ENCODE measurements at regions not wholly inside any gene's neighbourhood (a gene's known extent, or its start where the extent isn't known, plus 50 kb on each side); places are given as distances from the start of the nearest gene placed in this dataset.

DNA sequence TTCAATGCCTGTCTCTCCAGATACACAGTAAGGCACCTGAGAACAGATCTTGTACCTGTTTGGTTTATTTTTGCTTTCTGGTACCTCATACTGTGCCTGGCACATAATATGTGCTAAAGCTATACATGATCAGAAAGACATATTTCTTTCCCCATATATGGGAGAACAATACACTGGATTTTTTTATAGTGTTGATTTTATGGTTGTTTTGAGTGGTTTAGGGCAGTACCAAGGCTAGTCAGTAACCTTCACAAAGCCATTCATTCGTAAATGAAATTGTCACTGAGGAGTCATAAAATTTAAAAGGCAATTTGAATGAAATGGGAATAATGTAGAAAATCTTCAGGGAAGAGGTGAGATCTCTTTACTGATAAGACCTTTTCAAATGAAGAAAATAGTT, 810.2 kb downstream of the TUSC7 start:
- Histone ChIP-seq H3K4me1 (peaks cover 0 to 23% (median 5%) of the 10 kb centered on the region in 4 donors), H3K36me3 (no peaks in the 10 kb centered on the region), H3K4me3 (no peak overlapping the region), H3K27ac (peak overlapping the region in 1 of 4 donors; percentile 12), H3K27me3 (no peaks in the 10 kb centered on the region), H3K9me3 (no peaks in the 10 kb centered on the region)
- TF ChIP-seq, protein P1, sequence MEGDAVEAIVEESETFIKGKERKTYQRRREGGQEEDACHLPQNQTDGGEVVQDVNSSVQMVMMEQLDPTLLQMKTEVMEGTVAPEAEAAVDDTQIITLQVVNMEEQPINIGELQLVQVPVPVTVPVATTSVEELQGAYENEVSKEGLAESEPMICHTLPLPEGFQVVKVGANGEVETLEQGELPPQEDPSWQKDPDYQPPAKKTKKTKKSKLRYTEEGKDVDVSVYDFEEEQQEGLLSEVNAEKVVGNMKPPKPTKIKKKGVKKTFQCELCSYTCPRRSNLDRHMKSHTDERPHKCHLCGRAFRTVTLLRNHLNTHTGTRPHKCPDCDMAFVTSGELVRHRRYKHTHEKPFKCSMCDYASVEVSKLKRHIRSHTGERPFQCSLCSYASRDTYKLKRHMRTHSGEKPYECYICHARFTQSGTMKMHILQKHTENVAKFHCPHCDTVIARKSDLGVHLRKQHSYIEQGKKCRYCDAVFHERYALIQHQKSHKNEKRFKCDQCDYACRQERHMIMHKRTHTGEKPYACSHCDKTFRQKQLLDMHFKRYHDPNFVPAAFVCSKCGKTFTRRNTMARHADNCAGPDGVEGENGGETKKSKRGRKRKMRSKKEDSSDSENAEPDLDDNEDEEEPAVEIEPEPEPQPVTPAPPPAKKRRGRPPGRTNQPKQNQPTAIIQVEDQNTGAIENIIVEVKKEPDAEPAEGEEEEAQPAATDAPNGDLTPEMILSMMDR (IDR thresholded peaks at IDR 0.05): no peak
- TF ChIP-seq POLR2A (IDR thresholded peaks at IDR 0.05): no peak
- TF ChIP-seq POLR2AphosphoS5 (IDR thresholded peaks at IDR 0.05): no peak
- no peak for TF ChIP-seq EP300 (IDR thresholded peaks at IDR 0.05; ENCODE audit: low read depth)
- intact Hi-C loops (cut with DNase I; ENCODE audit: low total_unique reads) (no loop called here), in situ Hi-C loops (cut with MboI; ENCODE audit: low pct_ligation_motif_present in 1 of 4, low pct_unique_long_range_greater_than_20kb in 1 of 4, low sequenced_read_pairs in 3 of 4) (no loop called here)
- no peak for DNase-seq
- 29 to 60% methylated on average over 1 of the region's 1 CpG for WGBS, 2 donors (ENCODE audit: low coverage in 1 of 2)

DNA sequence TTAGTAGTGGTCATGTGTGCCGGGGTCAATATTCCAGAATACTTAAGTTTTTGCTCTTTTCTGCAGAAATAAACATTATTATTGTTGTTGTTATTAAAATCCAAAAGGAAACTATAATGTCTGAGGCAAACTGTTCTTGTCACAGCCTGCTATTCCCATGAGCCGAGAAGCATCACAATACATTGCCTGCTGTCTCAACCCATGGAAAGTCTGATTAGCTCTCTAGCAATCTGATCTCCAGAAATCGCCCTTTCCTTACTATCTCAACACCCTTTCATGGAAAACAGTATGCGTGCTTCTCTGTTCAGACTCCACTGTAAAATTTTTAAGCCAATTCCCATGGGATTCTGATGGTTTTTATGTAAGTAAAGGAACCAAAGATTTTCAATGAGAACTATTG, 811.0 kb downstream of the TUSC7 start:
- Histone ChIP-seq H3K9me3 (no peaks in the 10 kb centered on the region), H3K4me3 (no peak overlapping the region), H3K36me3 (no peaks in the 10 kb centered on the region), H3K4me1 (peaks cover 0 to 23% (median 5%) of the 10 kb centered on the region in 4 donors), H3K27me3 (no peaks in the 10 kb centered on the region), H3K27ac (no peak overlapping the region)
- in situ Hi-C loops (cut with MboI; ENCODE audit: low pct_ligation_motif_present in 1 of 4, low pct_unique_long_range_greater_than_20kb in 1 of 4, low sequenced_read_pairs in 3 of 4): no loop called here
- intact Hi-C loops (cut with DNase I; ENCODE audit: low total_unique reads): no loop called here
- TF ChIP-seq POLR2A (IDR thresholded peaks at IDR 0.05) (no peak), POLR2AphosphoS5 (IDR thresholded peaks at IDR 0.05) (no peak)
- TF ChIP-seq, protein P1 (IDR thresholded peaks at IDR 0.05): no peak
- DNase-seq: no peak
- 77 to 80% methylated on average over 4 of the region's 4 CpGs for WGBS, 2 donors (ENCODE audit: low coverage in 1 of 2)

DNA sequence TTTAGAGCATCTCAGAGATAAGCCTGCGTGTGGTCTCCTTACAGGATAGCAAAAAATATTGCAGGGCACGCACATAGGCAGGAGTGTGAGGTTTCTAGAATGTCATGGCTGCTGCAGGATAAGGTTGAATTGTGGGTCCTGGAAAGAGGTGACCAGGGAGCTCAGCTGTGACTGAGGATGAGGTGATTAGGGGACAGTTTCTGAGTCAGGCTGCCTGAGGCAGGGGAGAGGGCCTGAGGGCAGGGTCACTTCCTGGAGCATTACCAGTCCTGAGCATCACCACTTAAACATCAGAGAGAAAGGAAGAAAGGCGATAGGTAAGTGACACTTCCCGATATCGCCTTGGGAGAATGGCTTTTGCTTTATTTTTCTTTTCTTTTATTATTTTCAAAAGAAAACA, 813.8 kb downstream of the TUSC7 start:
- intact Hi-C loops (cut with DNase I; ENCODE audit: low total_unique reads) (no loop called here), in situ Hi-C loops (cut with MboI; ENCODE audit: low pct_ligation_motif_present in 1 of 4, low pct_unique_long_range_greater_than_20kb in 1 of 4, low sequenced_read_pairs in 3 of 4) (no loop called here)
- Histone ChIP-seq H3K4me3 (no peak overlapping the region), H3K9me3 (no peaks in the 10 kb centered on the region), H3K4me1 (peaks cover 0 to 21% (median 5%) of the 10 kb centered on the region in 4 donors), H3K27me3 (no peaks in the 10 kb centered on the region), H3K27ac (no peak overlapping the region), H3K36me3 (no peaks in the 10 kb centered on the region)
- TF ChIP-seq EP300 (IDR thresholded peaks at IDR 0.05; ENCODE audit: low read depth): no peak
- no peak for TF ChIP-seq POLR2AphosphoS5 (IDR thresholded peaks at IDR 0.05)
- TF ChIP-seq POLR2A (IDR thresholded peaks at IDR 0.05): no peak
- TF ChIP-seq, protein P1 (IDR thresholded peaks at IDR 0.05): no peak
- 67 to 75% methylated on average over 3 to 5 of the region's 5 CpGs for WGBS, 2 donors (ENCODE audit: low coverage in 1 of 2)
- DNase-seq: no peak

DNA sequence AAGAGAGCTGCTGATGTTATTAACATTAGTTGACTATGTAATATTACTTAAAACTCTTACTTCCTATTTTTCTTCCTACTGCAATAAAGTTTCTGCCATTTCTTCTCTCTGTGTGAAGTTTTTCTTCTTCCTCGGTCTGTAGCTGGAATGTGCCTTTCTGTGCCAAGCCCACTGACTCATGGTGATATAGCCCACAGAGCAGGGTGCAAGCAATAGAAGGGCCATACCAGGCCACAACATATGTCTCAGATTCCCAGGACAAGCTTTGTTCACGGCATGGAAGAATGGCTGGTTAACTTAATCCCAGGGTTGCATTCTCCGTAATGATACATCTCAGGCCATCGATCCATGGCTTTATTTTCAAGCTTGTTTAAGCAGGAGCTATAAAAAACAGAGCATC, 815.3 kb downstream of the TUSC7 start:
- in situ Hi-C loops (cut with MboI; ENCODE audit: low pct_ligation_motif_present in 1 of 4, low pct_unique_long_range_greater_than_20kb in 1 of 4, low sequenced_read_pairs in 3 of 4): loop anchor here in 3 of 4 donors (25.0 kb wide), 2 partner anchors 513 to 763 kb away; no protein-coding TSS in a partner anchor
- intact Hi-C loops (cut with DNase I; ENCODE audit: low total_unique reads): no loop called here
- 67 to 95% methylated on average over 3 to 4 of the region's 4 CpGs for WGBS, 2 donors (ENCODE audit: low coverage in 1 of 2)

More for the DNA sequence above, 815.3 kb downstream of the TUSC7 start:
- Histone ChIP-seq H3K27me3 (no peaks in the 10 kb centered on the region), H3K9me3 (no peaks in the 10 kb centered on the region), H3K27ac (no peak overlapping the region), H3K4me1 (peaks cover 0 to 6% (median 0%) of the 10 kb centered on the region in 4 donors), H3K36me3 (no peaks in the 10 kb centered on the region), H3K4me3 (no peak overlapping the region)
- TF ChIP-seq POLR2AphosphoS5 (IDR thresholded peaks at IDR 0.05) (no peak), EP300 (IDR thresholded peaks at IDR 0.05; ENCODE audit: low read depth) (no peak), POLR2A (IDR thresholded peaks at IDR 0.05) (no peak)
- TF ChIP-seq, protein P1 (IDR thresholded peaks at IDR 0.05): no peak
- DNase-seq: no peak

All from transverse colon (tissue), 4 donors.